ENCODE measurements at regions not wholly inside any gene's neighbourhood (a gene's known extent, or its start where the extent isn't known, plus 50 kb on each side); places are given as distances from the start of the nearest gene placed in this dataset.
"Not testable (repeated sequence)": the region's sequence is repeated elsewhere in the genome, so short reads cannot be mapped to it uniquely, and the experiment has no call there.

DNA sequence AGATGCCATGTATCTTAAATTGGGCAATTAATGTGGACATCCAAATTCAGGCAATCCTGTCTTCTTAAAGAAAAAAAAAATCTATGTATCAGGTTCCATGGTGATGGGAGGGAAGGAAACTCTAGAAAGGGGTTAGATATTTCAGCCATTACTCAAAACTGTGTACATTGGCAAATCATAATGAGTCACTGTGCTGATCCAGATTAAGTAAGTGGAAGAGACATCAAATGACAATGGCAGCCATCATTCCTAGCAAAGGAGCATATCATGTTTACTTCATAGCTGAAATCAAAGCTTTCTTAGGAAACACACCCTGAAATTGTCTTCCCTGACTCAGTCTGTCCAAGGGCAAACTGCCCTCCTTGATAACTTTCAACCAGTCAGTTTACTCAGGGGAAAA lies 713.3 kb upstream of the GBE1 start:
- no peak for DNase-seq (ENCODE audit: low read depth)
- no peak overlapping the region for H3K4me3 ChIP-seq (ENCODE audit: low read depth, low read length)
- in situ Hi-C loops (cut with HindIII; ENCODE audit: low sequenced_read_pairs): no loop called here
- TF ChIP-seq, protein P1, sequence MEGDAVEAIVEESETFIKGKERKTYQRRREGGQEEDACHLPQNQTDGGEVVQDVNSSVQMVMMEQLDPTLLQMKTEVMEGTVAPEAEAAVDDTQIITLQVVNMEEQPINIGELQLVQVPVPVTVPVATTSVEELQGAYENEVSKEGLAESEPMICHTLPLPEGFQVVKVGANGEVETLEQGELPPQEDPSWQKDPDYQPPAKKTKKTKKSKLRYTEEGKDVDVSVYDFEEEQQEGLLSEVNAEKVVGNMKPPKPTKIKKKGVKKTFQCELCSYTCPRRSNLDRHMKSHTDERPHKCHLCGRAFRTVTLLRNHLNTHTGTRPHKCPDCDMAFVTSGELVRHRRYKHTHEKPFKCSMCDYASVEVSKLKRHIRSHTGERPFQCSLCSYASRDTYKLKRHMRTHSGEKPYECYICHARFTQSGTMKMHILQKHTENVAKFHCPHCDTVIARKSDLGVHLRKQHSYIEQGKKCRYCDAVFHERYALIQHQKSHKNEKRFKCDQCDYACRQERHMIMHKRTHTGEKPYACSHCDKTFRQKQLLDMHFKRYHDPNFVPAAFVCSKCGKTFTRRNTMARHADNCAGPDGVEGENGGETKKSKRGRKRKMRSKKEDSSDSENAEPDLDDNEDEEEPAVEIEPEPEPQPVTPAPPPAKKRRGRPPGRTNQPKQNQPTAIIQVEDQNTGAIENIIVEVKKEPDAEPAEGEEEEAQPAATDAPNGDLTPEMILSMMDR (IDR thresholded peaks at IDR 0.05; ENCODE audit: low read depth, low read length, missing control alignments): no peak

DNA sequence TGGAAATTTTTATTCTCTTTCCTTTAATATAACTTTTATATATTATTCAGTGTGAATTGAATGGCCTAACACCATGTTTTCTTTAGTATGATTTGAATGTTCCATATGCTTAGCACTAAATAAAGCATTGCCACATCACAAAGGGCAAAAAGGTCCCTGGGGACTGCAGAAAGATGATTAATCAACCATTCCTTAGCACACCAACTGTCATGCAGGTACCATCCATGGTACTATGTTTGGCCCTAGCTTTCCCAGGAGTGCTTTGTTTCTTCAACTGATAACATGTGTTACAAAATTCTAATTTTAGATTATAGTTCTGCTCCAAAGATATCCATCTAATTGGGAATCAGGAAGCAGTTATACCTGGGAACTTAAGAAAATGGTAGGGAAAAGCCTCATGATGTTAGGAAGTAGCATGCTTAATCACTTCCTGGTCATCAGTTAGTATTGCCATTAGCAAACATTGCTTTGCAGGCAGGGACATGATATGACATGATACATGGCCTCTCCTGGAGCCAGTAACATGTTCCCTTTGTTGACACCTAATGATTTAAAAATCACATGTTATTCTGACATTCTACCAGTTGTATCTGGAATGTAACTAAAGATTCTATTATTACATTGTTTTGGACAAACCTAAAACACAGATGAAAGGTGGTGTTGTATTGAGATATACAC lies 712.6 kb upstream of the GBE1 start:
- DNase-seq (ENCODE audit: low read depth): no peak
- TF ChIP-seq, protein P1 (IDR thresholded peaks at IDR 0.05; ENCODE audit: low read depth, low read length, missing control alignments): no peak
- in situ Hi-C loops (cut with HindIII; ENCODE audit: low sequenced_read_pairs): no loop called here
- no peak overlapping the region for H3K4me3 ChIP-seq (ENCODE audit: low read depth, low read length)

DNA sequence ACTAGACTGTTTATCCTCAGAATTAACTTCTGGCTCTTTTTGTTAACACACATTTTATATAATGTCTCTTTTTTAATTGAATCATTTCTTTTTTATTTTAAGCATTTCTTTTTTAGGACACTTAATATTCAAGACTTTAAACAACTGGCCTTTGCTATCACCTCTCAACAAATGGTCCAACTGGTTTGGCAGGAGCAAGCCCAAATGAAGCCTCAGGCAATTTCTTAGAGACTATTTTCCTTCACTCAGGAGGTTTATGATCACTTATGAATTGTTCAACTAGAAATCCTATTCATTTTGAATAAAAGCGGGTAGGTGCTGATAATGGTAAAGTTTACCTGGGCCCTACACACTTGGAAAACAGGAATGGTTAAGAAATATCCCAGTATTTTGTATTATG lies 705.6 kb upstream of the GBE1 start:
- TF ChIP-seq, protein P1 (IDR thresholded peaks at IDR 0.05; ENCODE audit: low read depth, low read length, missing control alignments): no peak
- in situ Hi-C loops (cut with HindIII; ENCODE audit: low sequenced_read_pairs): no loop called here
- no peak overlapping the region for H3K4me3 ChIP-seq (ENCODE audit: low read depth, low read length)
- DNase-seq (ENCODE audit: low read depth): no peak

DNA sequence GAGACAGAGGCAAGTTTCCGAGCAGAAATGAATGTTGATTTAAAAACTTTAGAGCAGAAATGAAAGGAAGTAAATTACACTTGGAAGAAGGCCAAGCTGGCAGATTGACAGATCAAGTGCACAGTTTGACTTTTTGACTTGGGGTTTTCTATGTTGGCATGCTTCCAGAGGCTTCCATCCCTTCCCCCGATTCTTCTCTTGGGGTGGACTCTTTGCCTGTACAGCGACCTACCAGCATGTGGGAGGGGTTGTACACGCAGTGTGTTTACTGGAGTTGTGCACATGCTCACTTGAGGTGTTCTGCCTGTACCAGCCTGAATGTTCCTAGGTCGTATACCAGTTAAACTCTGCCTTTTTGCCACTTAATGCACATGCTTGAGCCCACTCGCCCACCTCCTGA lies 701.5 kb upstream of the GBE1 start:
- TF ChIP-seq, protein P1 (IDR thresholded peaks at IDR 0.05; ENCODE audit: low read depth, low read length, missing control alignments): no peak
- no peak overlapping the region for H3K4me3 ChIP-seq (ENCODE audit: low read depth, low read length)
- no peak for DNase-seq (ENCODE audit: low read depth)
- in situ Hi-C loops (cut with HindIII; ENCODE audit: low sequenced_read_pairs): no loop called here

GRCh38 chr3:82461049-82461889 lies 699.8 kb upstream of the GBE1 start:
- no peak for DNase-seq (ENCODE audit: low read depth)
- in situ Hi-C loops (cut with HindIII; ENCODE audit: low sequenced_read_pairs): no loop called here
- no peak overlapping the region for H3K4me3 ChIP-seq (ENCODE audit: low read depth, low read length)
- TF ChIP-seq, protein P1 (IDR thresholded peaks at IDR 0.05; ENCODE audit: low read depth, low read length, missing control alignments): no peak

DNA sequence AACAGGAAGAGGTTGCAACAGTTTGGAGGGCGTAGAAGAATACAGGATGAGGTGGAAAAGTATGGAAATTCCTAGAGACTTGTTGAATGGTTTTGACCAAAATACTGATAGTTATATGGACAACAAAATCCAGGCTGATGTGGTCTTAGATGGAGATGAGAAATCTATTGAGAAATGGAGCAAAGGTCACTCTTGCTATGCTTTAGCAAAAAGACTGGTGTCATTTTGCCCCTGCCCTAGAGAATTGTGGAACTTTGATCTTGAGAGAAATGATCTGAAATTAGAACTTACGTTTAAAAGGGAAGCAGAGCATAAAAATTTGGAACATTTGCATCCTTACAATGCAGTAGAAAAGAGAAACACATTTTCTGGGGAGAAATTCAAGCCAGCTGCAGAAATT lies 686.9 kb upstream of the GBE1 start:
- no peak overlapping the region for H3K4me3 ChIP-seq (ENCODE audit: low read depth, low read length)
- no peak for DNase-seq (ENCODE audit: low read depth)
- in situ Hi-C loops (cut with HindIII; ENCODE audit: low sequenced_read_pairs): no loop called here
- TF ChIP-seq, protein P1 (IDR thresholded peaks at IDR 0.05; ENCODE audit: low read depth, low read length, missing control alignments): no peak

DNA sequence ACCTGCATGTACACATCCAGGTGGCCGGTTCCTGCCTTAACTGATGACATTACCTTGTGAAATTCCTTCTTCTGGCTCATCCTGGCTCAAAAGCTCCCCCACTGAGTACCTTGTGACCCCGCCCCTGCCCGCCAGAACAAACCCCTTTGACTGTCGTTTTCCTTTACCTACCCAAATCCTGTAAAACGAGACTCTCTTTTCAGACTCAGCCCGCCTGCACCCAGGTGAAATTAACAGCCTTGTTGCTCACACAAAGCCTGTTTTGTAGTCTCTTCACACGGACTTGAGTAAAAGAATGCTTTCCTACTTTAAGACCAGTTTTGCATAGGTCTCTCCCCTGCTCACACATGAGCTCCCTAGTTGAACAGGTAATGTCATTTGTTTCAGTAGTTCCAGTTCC lies 667.4 kb upstream of the GBE1 start:
- H3K4me3 ChIP-seq (ENCODE audit: low read depth, low read length); DNase-seq (ENCODE audit: low read depth); in situ Hi-C loops (cut with HindIII; ENCODE audit: low sequenced_read_pairs): not testable (repeated sequence)
